Breast epithelium (tissue), 3 donors: ENCODE measurements at regions not wholly inside any gene's neighbourhood (a gene's known extent, or its start where the extent isn't known, plus 50 kb on each side); places are given as distances from the start of the nearest gene placed in this dataset.

Experiments
- CTCF ChIP-seq, 3 donors: fragments of 450-650 bp; IDR thresholded peaks; one replicate each; pipeline ENCODE4 v1.5.1; 2016 to 2017; ENCODE audit warnings: antibody characterized with exemption in 3 of 3, mild to moderate bottlenecking in 3 of 3, moderate library complexity in 3 of 3
- POLR2AphosphoS5 ChIP-seq, 3 donors: sonication (generic); formaldehyde crosslinking; IDR thresholded peaks; one replicate each; pipeline ENCODE4 v1.6.1; 2017; ENCODE audit warnings: antibody characterized with exemption in 3 of 3

DNA sequence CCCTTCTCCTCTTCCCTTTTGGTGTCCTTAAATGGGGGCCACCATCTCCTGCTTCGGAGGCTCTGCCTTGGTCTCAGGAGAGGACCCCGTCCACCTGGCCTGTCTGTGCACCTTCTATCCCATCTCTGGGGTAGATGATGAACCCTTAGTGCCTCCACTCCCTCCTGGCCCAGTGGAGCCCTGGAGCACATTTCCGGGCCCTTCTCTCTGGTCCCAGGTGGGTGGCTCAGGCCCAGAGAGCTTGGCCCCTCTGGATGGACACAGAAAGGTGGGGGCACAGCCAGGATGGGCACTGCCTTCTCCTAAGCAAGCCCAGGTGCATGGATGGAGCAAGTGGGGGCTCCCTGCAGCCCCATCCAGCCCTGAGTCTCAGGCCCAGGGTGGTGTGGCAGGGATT lies 121.4 kb upstream of the RET start:
- TF ChIP-seq POLR2AphosphoS5 (IDR thresholded peaks at IDR 0.05) (no peak), CTCF (IDR thresholded peaks at IDR 0.05) (no peak)
